Breast epithelium (tissue), 3 donors: ENCODE measurements at regions not wholly inside any gene's neighbourhood (a gene's known extent, or its start where the extent isn't known, plus 50 kb on each side); places are given as distances from the start of the nearest gene placed in this dataset.

Experiments used
- CTCF ChIP-seq, 3 donors: fragments of 450-650 bp; IDR thresholded peaks; one replicate each; pipeline ENCODE4 v1.5.1; 2016 to 2017; ENCODE audit warnings: antibody characterized with exemption in 3 of 3, mild to moderate bottlenecking in 3 of 3, moderate library complexity in 3 of 3
- POLR2A ChIP-seq: fragments of 450-650 bp; IDR thresholded peaks from one replicate; pipeline ENCODE4 v1.6.1; 2016; ENCODE audit warnings: antibody characterized with exemption, mild to moderate bottlenecking, moderate library complexity

GRCh38 chr2:3060049-3060448 is 317.6 kb downstream of the EIPR1 start:
- no peak for TF ChIP-seq CTCF (IDR thresholded peaks at IDR 0.05)
- no peak for TF ChIP-seq POLR2A
